Pancreas (tissue), 10 donors: ENCODE measurements at regions not wholly inside any gene's neighbourhood (a gene's known extent, or its start where the extent isn't known, plus 50 kb on each side); places are given as distances from the start of the nearest gene placed in this dataset.
A peak's percentile ranks its signal among the peaks of the same experiment; 100 is the strongest.

ENCODE experiments used
- ATAC-seq, 4 donors: fragments of 200-7000 bp; cut with Tn5 transposase; one replicate each; pipeline versions ENCODE4 v1.8.0 to v1.9.1; 2020; ENCODE audit warnings: mild to moderate bottlenecking in 4 of 4, moderate library complexity in 4 of 4
- DNase-seq, 6 donors: peaks; one replicate each; pipeline ENCODE4 v3.0.0-alpha.2; 2020
- FAIRE-seq: peaks from 2 replicates; lab custom pipeline; 2012; peaks lifted over from hg19 to GRCh38; lab: Jason Lieb, UNC
- H3K27ac ChIP-seq, 4 donors: fragments of 200-600 bp; sonication (generic); 1 replicate in 3 of 4; 2 replicates in 1 of 4; pipeline versions ENCODE4 v1.5.0 to v1.8.0; 2020
- H3K27me3 ChIP-seq, 4 donors: fragments of 200-600 bp; one replicate each; pipeline ENCODE4 v1.8.0; 2021
- H3K36me3 ChIP-seq, 3 donors: fragments of 200-600 bp; sonication (generic) in 1 of 3; one replicate each; pipeline versions ENCODE4 v1.5.0 to v1.8.0; 2020 to 2021
- H3K4me1 ChIP-seq, 3 donors: fragments of 200-600 bp; one replicate each; pipeline ENCODE4 v1.8.0; 2021
- H3K4me3 ChIP-seq, 4 donors: fragments of 200-600 bp; sonication (generic) in 2 of 4; one replicate each; pipeline versions ENCODE4 v1.5.0 to v1.8.0; 2020 to 2021
- H3K9me3 ChIP-seq, 4 donors: fragments of 200-600 bp; one replicate each; pipeline ENCODE4 v1.8.0; 2021
- WGBS, 2 donors: extraction: QIAGEN DNeasy Blood & Tissue Kit; methylation state at CpG; one replicate each; pipeline ENCODE4 v1.1.7; 2013; 5-methylcytosine and 5-hydroxymethylcytosine counted together
- intact Hi-C, 3 donors: fragments of 100-400 bp; cut with DNase I; formaldehyde crosslinking; loops; one replicate each; pipeline versions ENCODE4 v1.11.1 to v1.14.2; 2022
- TF ChIP-seq, protein P1 (sequence below), 4 donors: fragments of 200-600 bp; sonication (generic) in 3 of 4; IDR thresholded peaks; one replicate each; pipeline versions ENCODE4 v1.5.0 to v1.8.0; 2021; ENCODE audit warnings: antibody characterized with exemption in 4 of 4
- donor health status: healthy with polysubstance abuse.
- donor health status: DM: no; HTN: no; CAD: no; lungs with moderate emphysema.
- donor health status: DM: no; HTN: no; CAD: no.
- donor health status: control.
- donor health status: control.
- donor health status: Bipolar disorder and iron deficiency.
- donor health status: DM: yes; HTN: yes; CAD: no.
- donor health status: DM: no; HTN: no; CAD: no.
- donor health status: DM: no; HTN: no; CAD: no.
- donor health status: DM: yes; HTN: yes; CAD: no.

DNA sequence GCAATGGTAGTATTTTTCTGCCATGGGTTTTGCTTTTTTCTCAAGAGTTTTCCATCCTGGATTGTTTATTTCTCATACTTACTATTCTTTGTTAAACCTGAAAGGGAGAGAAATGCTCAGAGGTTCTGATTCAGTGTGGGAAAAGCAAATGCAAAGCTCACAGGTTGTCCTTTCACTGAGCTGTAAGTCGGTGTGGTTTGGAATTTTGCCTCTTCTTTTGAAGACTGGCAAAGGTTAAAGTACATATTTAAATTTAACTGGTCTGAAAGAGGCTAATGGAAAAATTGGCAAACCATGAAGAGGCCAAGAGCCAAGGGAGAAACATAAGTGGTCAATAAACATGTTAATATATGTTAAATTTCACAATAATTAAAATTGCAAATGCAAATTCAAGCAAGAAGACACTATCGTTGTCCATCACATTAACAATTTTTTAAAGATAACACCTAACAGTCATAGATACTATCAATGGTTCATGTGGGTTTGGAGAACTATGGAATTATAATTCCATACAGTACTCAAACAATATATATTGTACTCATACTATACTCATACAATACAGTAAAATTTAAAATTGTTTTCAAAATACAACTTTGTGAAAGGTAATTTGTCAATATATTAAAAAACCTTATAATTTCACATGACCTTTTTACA is 246.8 kb upstream of the STT3B start:
- Histone ChIP-seq H3K4me1 (no peaks in the 10 kb centered on the region), H3K9me3 (no peaks in the 10 kb centered on the region), H3K27ac (no peak overlapping the region), H3K4me3 (no peak overlapping the region), H3K36me3 (no peaks in the 10 kb centered on the region), H3K27me3 (no peaks in the 10 kb centered on the region)
- intact Hi-C loops, result no loop called here
- 45 to 48% methylated on average over 2 of the region's 2 CpGs for WGBS, 2 donors
- FAIRE-seq, result no peak
- no peak for DNase-seq
- TF ChIP-seq, protein P1, sequence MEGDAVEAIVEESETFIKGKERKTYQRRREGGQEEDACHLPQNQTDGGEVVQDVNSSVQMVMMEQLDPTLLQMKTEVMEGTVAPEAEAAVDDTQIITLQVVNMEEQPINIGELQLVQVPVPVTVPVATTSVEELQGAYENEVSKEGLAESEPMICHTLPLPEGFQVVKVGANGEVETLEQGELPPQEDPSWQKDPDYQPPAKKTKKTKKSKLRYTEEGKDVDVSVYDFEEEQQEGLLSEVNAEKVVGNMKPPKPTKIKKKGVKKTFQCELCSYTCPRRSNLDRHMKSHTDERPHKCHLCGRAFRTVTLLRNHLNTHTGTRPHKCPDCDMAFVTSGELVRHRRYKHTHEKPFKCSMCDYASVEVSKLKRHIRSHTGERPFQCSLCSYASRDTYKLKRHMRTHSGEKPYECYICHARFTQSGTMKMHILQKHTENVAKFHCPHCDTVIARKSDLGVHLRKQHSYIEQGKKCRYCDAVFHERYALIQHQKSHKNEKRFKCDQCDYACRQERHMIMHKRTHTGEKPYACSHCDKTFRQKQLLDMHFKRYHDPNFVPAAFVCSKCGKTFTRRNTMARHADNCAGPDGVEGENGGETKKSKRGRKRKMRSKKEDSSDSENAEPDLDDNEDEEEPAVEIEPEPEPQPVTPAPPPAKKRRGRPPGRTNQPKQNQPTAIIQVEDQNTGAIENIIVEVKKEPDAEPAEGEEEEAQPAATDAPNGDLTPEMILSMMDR (IDR thresholded peaks at IDR 0.05), result no peak
- ATAC-seq, result no peak

DNA sequence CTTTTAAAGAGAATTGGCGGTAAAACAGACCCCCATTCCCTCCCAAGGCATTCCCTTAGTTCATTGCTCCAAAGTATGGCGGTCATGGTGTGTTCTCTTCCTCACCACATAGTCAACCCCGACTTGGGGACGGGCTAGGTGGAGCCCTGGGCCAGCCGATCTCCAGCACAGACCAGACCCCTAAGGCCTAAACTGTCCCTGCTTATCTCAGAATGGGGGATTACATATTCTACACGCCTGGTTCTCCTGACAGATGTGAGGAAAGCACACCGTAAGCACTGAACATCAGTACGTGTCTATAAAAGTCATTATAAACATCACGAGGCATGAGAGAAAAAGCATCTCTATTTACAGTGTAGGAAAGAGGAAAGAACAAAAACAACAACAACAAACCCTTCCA is 244.5 kb upstream of the STT3B start:
- TF ChIP-seq, protein P1 (IDR thresholded peaks at IDR 0.05), result no peak
- 89 to 94% methylated on average over 9 of the region's 9 CpGs for WGBS, 2 donors
- no peak for ATAC-seq
- H3K27ac ChIP-seq, result no peak overlapping the region
- H3K4me1 ChIP-seq, result no peaks in the 10 kb centered on the region
- intact Hi-C loops, result no loop called here
- H3K27me3 ChIP-seq, result no peaks in the 10 kb centered on the region
- FAIRE-seq, result no peak
- H3K36me3 ChIP-seq, result no peaks in the 10 kb centered on the region
- H3K4me3 ChIP-seq, result no peak overlapping the region
- H3K9me3 ChIP-seq, result no peaks in the 10 kb centered on the region
- DNase-seq, result no peak

DNA sequence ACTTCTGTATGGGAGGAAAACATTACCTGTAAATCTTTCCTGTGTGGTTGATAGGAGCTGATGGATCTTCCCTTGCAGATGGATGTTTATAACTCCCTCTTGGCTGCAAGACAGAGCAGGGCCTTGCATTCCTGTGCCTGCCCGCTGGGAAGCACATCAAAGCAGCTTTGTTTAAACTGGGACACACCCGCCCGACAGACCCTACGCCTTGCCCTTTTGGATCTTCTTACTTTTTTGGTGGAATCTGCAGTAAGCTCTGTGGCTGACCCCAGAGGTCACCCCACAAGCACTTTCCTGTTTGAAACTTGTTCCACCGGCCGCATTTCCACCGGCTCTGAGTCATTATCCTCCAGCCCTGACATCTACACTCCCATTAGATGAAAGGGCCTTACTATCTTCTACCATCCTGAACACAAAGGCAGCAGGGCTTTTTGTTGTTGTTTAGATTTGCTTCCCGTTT is 244.1 kb upstream of the STT3B start:
- FAIRE-seq (no peak), DNase-seq (peak in 1 of 6 donors; percentile 15), ATAC-seq (peak in 3 of 4 donors; percentile 24 to 66 (median 53))
- Histone ChIP-seq H3K9me3 (no peaks in the 10 kb centered on the region), H3K27me3 (no peaks in the 10 kb centered on the region), H3K4me1 (no peaks in the 10 kb centered on the region), H3K4me3 (no peak overlapping the region), H3K36me3 (no peaks in the 10 kb centered on the region), H3K27ac (no peak overlapping the region)
- WGBS, 2 donors, result 50 to 51% methylated on average over 8 of the region's 8 CpGs
- TF ChIP-seq, protein P1 (IDR thresholded peaks at IDR 0.05), result no peak
- intact Hi-C loops, result no loop called here

DNA sequence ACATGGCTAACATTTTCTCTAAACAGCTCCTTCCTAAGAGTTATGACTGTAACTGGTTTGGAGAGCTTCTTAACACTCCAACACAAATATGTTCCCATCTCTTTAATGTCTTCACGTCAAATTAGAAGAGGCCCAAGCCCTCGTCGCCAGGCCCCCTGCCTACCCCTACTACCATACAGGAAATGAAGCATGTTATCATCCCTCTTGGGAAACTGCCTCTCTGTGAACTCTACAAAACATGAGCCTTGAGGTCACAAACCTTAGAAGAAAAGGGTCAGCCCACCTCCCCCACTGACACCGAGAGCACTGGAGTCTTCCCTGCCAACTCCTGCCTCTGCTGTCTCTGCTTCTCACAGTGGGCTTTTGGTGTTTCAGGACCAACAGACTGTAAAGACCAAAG is 243.1 kb upstream of the STT3B start:
- Histone ChIP-seq H3K36me3 (no peaks in the 10 kb centered on the region), H3K27ac (no peak overlapping the region), H3K4me3 (no peak overlapping the region), H3K4me1 (no peaks in the 10 kb centered on the region), H3K9me3 (no peaks in the 10 kb centered on the region), H3K27me3 (no peaks in the 10 kb centered on the region)
- 82 to 89% methylated on average over 4 of the region's 4 CpGs for WGBS, 2 donors
- intact Hi-C loops, result no loop called here
- TF ChIP-seq, protein P1 (IDR thresholded peaks at IDR 0.05), result no peak
- ATAC-seq (no peak), FAIRE-seq (no peak), DNase-seq (no peak)

DNA sequence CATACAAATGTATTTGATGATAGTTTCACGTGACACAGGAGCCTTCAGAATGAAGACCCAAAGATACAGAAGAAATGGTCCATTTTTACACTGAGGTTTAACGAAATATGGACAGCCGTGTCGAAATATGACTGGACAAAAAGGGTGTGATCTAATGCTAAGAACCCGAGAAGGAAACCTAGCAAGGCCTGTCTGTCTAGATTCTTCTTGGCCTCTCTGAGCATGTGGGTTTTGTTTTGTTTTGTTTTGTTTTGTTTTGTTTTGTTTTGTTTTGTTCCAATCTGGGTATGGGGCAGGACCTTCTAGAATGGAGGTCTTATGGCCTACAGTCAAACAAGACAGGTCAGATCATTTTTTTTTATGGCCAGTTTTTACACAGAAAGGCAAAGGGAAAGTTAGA is 242.7 kb upstream of the STT3B start:
- ATAC-seq, result no peak
- Histone ChIP-seq H3K27me3 (no peaks in the 10 kb centered on the region), H3K27ac (no peak overlapping the region), H3K9me3 (no peaks in the 10 kb centered on the region), H3K4me3 (no peak overlapping the region), H3K4me1 (no peaks in the 10 kb centered on the region), H3K36me3 (no peaks in the 10 kb centered on the region)
- DNase-seq, result no peak
- no peak for FAIRE-seq
- TF ChIP-seq, protein P1 (IDR thresholded peaks at IDR 0.05), result no peak
- intact Hi-C loops, result no loop called here
- whole genome bisulfite sequencing, 2 donors, result 90 to 97% methylated on average over 5 of the region's 5 CpGs
